T-helper 2 cell treated with Interferon-gamma antibody and Interleukin-4, amounts not matched to agents 5 μg/mL and 100 μg/mL, for 36 hours (primary cell): ENCODE measurements at regions not wholly inside any gene's neighbourhood (a gene's known extent, or its start where the extent isn't known, plus 50 kb on each side); places are given as distances from the start of the nearest gene placed in this dataset.
A peak's percentile ranks its signal among the peaks of the same experiment; 100 is the strongest.

Experiments used
- DNase-seq: peaks from one replicate; pipeline ENCODE4 v3.0.0; 2021; ENCODE audit warnings: low spot score
- H3K27ac Mint-ChIP-seq: one replicate; pipeline ENCODE4 v1.8.0; 2021; ENCODE audit warnings: mild to moderate bottlenecking, mixed read lengths
- H3K27me3 Mint-ChIP-seq: one replicate; pipeline ENCODE4 v1.8.0; 2021; ENCODE audit warnings: low read depth, mixed read lengths
- H3K36me3 Mint-ChIP-seq: one replicate; pipeline ENCODE4 v1.8.0; 2021; ENCODE audit warnings: low read depth, mixed read lengths
- H3K4me1 Mint-ChIP-seq: one replicate; pipeline ENCODE4 v1.8.0; 2021; ENCODE audit warnings: low read depth, mixed read lengths
- H3K4me3 Mint-ChIP-seq: one replicate; pipeline ENCODE4 v1.8.0; 2022; ENCODE audit warnings: mild to moderate bottlenecking, moderate library complexity, mixed read lengths
- H3K9me3 Mint-ChIP-seq: one replicate; pipeline ENCODE4 v1.8.0; 2021; ENCODE audit warnings: mixed read lengths

GRCh38 chr2:43171789-43172188, 54.6 kb downstream of the ZFP36L2 start:
- H3K4me1 Mint-ChIP-seq: peaks cover 72% of the 10 kb centered on the region
- H3K9me3 Mint-ChIP-seq: no peaks in the 10 kb centered on the region
- no peaks in the 10 kb centered on the region for H3K36me3 Mint-ChIP-seq
- no peak for DNase-seq
- H3K4me3 Mint-ChIP-seq: peak overlapping the region; percentile 12
- H3K27me3 Mint-ChIP-seq: no peaks in the 10 kb centered on the region
- H3K27ac Mint-ChIP-seq: peak overlapping the region; percentile 75

- no peak overlapping the region for H3K4me3 Mint-ChIP-seq
These were observed 55.9 kb downstream of the ZFP36L2 start for GRCh38 chr2:43170405-43171105.

GRCh38 chr2:43169987-43170386, 56.4 kb downstream of the ZFP36L2 start:
- Mint-ChIP-seq H3K4me1 (peaks cover 60% of the 10 kb centered on the region), H3K36me3 (no peaks in the 10 kb centered on the region), H3K4me3 (peak overlapping the region; percentile 45), H3K27ac (peak overlapping the region; percentile 22), H3K9me3 (no peaks in the 10 kb centered on the region), H3K27me3 (no peaks in the 10 kb centered on the region)
- DNase-seq: peak; percentile 47

More at GRCh38 chr2:43170405-43171105, 55.9 kb downstream of the ZFP36L2 start:
- Mint-ChIP-seq H3K27me3 (no peaks in the 10 kb centered on the region), H3K27ac (peak overlapping the region; percentile 35), H3K9me3 (no peaks in the 10 kb centered on the region), H3K4me1 (peaks cover 64% of the 10 kb centered on the region), H3K36me3 (no peaks in the 10 kb centered on the region)
- DNase-seq: no peak

GRCh38 chr2:43169099-43169945, 57.1 kb downstream of the ZFP36L2 start:
- peaks cover 53% of the 10 kb centered on the region for H3K4me1 Mint-ChIP-seq
- no peak for DNase-seq
- no peaks in the 10 kb centered on the region for H3K9me3 Mint-ChIP-seq
- H3K4me3 Mint-ChIP-seq: peak overlapping the region; percentile 82
- H3K27me3 Mint-ChIP-seq: no peaks in the 10 kb centered on the region
- H3K27ac Mint-ChIP-seq: peak overlapping the region; percentile 95
- no peaks in the 10 kb centered on the region for H3K36me3 Mint-ChIP-seq

- H3K36me3 Mint-ChIP-seq: no peaks in the 10 kb centered on the region
- peak overlapping the region; percentile 95 for H3K27ac Mint-ChIP-seq
- no peak for DNase-seq
- no peaks in the 10 kb centered on the region for H3K27me3 Mint-ChIP-seq
- no peaks in the 10 kb centered on the region for H3K9me3 Mint-ChIP-seq
- H3K4me3 Mint-ChIP-seq: peak overlapping the region; percentile 51
- peaks cover 44% of the 10 kb centered on the region for H3K4me1 Mint-ChIP-seq
These were observed 58.4 kb downstream of the ZFP36L2 start for GRCh38 chr2:43168016-43168369.

GRCh38 chr2:43165378-43166069, 60.9 kb downstream of the ZFP36L2 start:
- Mint-ChIP-seq H3K36me3 (no peaks in the 10 kb centered on the region), H3K4me1 (peaks cover 34% of the 10 kb centered on the region), H3K27ac (no peak overlapping the region), H3K27me3 (no peaks in the 10 kb centered on the region), H3K9me3 (no peaks in the 10 kb centered on the region), H3K4me3 (no peak overlapping the region)
- DNase-seq: no peak

- Mint-ChIP-seq H3K27ac (no peak overlapping the region), H3K4me3 (no peak overlapping the region), H3K27me3 (no peaks in the 10 kb centered on the region), H3K9me3 (no peaks in the 10 kb centered on the region), H3K36me3 (no peaks in the 10 kb centered on the region), H3K4me1 (peaks cover 37% of the 10 kb centered on the region)
- no peak for DNase-seq
These were observed 61.7 kb downstream of the ZFP36L2 start for GRCh38 chr2:43164686-43165085.

GRCh38 chr2:43163584-43164270, 62.7 kb downstream of the ZFP36L2 start:
- Mint-ChIP-seq H3K4me1 (peaks cover 36% of the 10 kb centered on the region), H3K9me3 (no peaks in the 10 kb centered on the region), H3K27me3 (no peaks in the 10 kb centered on the region), H3K4me3 (no peak overlapping the region), H3K36me3 (no peaks in the 10 kb centered on the region), H3K27ac (no peak overlapping the region)
- no peak for DNase-seq

GRCh38 chr2:43162511-43162776, 64.0 kb downstream of the ZFP36L2 start:
- no peak overlapping the region for H3K4me3 Mint-ChIP-seq
- DNase-seq: no peak

GRCh38 chr2:43161650-43162510, 64.5 kb downstream of the ZFP36L2 start:
- H3K36me3 Mint-ChIP-seq: no peaks in the 10 kb centered on the region
- peaks cover 35% of the 10 kb centered on the region for H3K4me1 Mint-ChIP-seq
- no peaks in the 10 kb centered on the region for H3K9me3 Mint-ChIP-seq
- no peak for DNase-seq
- H3K27me3 Mint-ChIP-seq: no peaks in the 10 kb centered on the region
- peak overlapping the region; percentile 52 for H3K27ac Mint-ChIP-seq
- no peak overlapping the region for H3K4me3 Mint-ChIP-seq

More at GRCh38 chr2:43162511-43162776, 64.0 kb downstream of the ZFP36L2 start:
- no peak overlapping the region for H3K27ac Mint-ChIP-seq
- peaks cover 34% of the 10 kb centered on the region for H3K4me1 Mint-ChIP-seq
- no peaks in the 10 kb centered on the region for H3K9me3 Mint-ChIP-seq
- no peaks in the 10 kb centered on the region for H3K27me3 Mint-ChIP-seq
- no peaks in the 10 kb centered on the region for H3K36me3 Mint-ChIP-seq

GRCh38 chr2:43160778-43161177, 65.6 kb downstream of the ZFP36L2 start:
- H3K27ac Mint-ChIP-seq: peak overlapping the region; percentile 99
- no peaks in the 10 kb centered on the region for H3K9me3 Mint-ChIP-seq
- H3K4me1 Mint-ChIP-seq: peaks cover 40% of the 10 kb centered on the region

GRCh38 chr2:43159797-43160196, 66.6 kb downstream of the ZFP36L2 start:
- no peaks in the 10 kb centered on the region for H3K27me3 Mint-ChIP-seq
- H3K4me1 Mint-ChIP-seq: peaks cover 43% of the 10 kb centered on the region
- H3K4me3 Mint-ChIP-seq: peak overlapping the region; percentile 60
- H3K36me3 Mint-ChIP-seq: no peaks in the 10 kb centered on the region
- DNase-seq: peak; percentile 64
- peak overlapping the region; percentile 99 for H3K27ac Mint-ChIP-seq
- no peaks in the 10 kb centered on the region for H3K9me3 Mint-ChIP-seq

More at GRCh38 chr2:43160778-43161177, 65.6 kb downstream of the ZFP36L2 start:
- no peaks in the 10 kb centered on the region for H3K27me3 Mint-ChIP-seq
- no peaks in the 10 kb centered on the region for H3K36me3 Mint-ChIP-seq
- H3K4me3 Mint-ChIP-seq: no peak overlapping the region
- no peak for DNase-seq

- Mint-ChIP-seq H3K27ac (peak overlapping the region; percentile 99), H3K4me3 (peak overlapping the region; percentile 79), H3K27me3 (no peaks in the 10 kb centered on the region), H3K4me1 (peaks cover 44% of the 10 kb centered on the region), H3K36me3 (no peaks in the 10 kb centered on the region), H3K9me3 (no peaks in the 10 kb centered on the region)
- DNase-seq: peak; percentile 83
These were observed 68.0 kb downstream of the ZFP36L2 start for GRCh38 chr2:43158259-43158880.
